GM23338 (cell line): ENCODE measurements at regions not wholly inside any gene's neighbourhood (a gene's known extent, or its start where the extent isn't known, plus 50 kb on each side); places are given as distances from the start of the nearest gene placed in this dataset.

Source experiments
- CREB1 ChIP-seq: fragments of 250-450 bp; sonication (Bioruptor Pico); IDR thresholded peaks from 2 replicates; pipeline ENCODE4 v1.5.0; 2020; ENCODE audit warnings: low read depth, mild to moderate bottlenecking, moderate library complexity
- EZH2 ChIP-seq: fragments of 200-600 bp; sonication (generic); IDR thresholded peaks from one replicate; pipeline ENCODE4 v1.8.0; 2017; ENCODE audit warnings: antibody characterized with exemption, mild to moderate bottlenecking, low read depth; ENCODE audit not compliant: unreplicated experiment
- EZH2phosphoT487 ChIP-seq: fragments of 200-600 bp; sonication (generic); IDR thresholded peaks from one replicate; pipeline ENCODE4 v1.8.1; 2018; ENCODE audit warnings: antibody characterized with exemption; ENCODE audit not compliant: unreplicated experiment
- JUNB ChIP-seq: IDR thresholded peaks from one replicate; pipeline ENCODE4 v1.6.1; 2016; ENCODE audit warnings: antibody characterized with exemption; ENCODE audit not compliant: unreplicated experiment
- NANOG ChIP-seq: IDR thresholded peaks from 2 replicates; pipeline ENCODE4 v1.6.1; 2016; ENCODE audit warnings: antibody characterized with exemption, borderline replicate concordance
- POLR2AphosphoS5 ChIP-seq: IDR thresholded peaks from 2 replicates; pipeline ENCODE4 v1.6.1; 2016; ENCODE audit warnings: antibody characterized with exemption, low read depth
- STAT1 ChIP-seq: IDR thresholded peaks from one replicate; pipeline ENCODE4 v1.6.1; 2016; ENCODE audit warnings: antibody characterized with exemption; ENCODE audit not compliant: unreplicated experiment
- ZNF114 ChIP-seq: fragments of 250-450 bp; sonication (Bioruptor Pico); IDR thresholded peaks from 2 replicates; pipeline ENCODE4 v1.5.0; 2020; ENCODE audit warnings: mild to moderate bottlenecking, moderate library complexity
- ZNF331 ChIP-seq: fragments of 250-450 bp; sonication (Bioruptor Pico); IDR thresholded peaks from 2 replicates; pipeline ENCODE4 v1.5.0; 2020; ENCODE audit warnings: low read depth, mild to moderate bottlenecking, moderate library complexity
- TF ChIP-seq, protein P1 (sequence below), 2 experiments: fragments of 200-600 bp in 1 of 2; sonication (generic) in 1 of 2; conservative IDR thresholded peaks; 2 replicates each; pipeline versions ENCODE4 v1.5.1 to v1.6.1; 2016 to 2017; ENCODE audit warnings: antibody characterized with exemption in 2 of 2, low read depth in 2 of 2, mild to moderate bottlenecking in 2 of 2, moderate library complexity in 1 of 2
- TF ChIP-seq, protein P2 (sequence below): IDR thresholded peaks from one replicate; pipeline ENCODE4 v1.6.1; 2018; ENCODE audit warnings: antibody characterized with exemption; ENCODE audit not compliant: unreplicated experiment
- TF ChIP-seq, protein P3 (sequence below): fragments of 250-450 bp; sonication (Bioruptor Pico); IDR thresholded peaks from 2 replicates; pipeline ENCODE4 v1.5.0; 2020; ENCODE audit warnings: mild to moderate bottlenecking, moderate library complexity
- TF ChIP-seq, protein P4 (sequence below): IDR thresholded peaks from 2 replicates; pipeline ENCODE4 v1.6.1; 2016; ENCODE audit warnings: antibody characterized with exemption

DNA sequence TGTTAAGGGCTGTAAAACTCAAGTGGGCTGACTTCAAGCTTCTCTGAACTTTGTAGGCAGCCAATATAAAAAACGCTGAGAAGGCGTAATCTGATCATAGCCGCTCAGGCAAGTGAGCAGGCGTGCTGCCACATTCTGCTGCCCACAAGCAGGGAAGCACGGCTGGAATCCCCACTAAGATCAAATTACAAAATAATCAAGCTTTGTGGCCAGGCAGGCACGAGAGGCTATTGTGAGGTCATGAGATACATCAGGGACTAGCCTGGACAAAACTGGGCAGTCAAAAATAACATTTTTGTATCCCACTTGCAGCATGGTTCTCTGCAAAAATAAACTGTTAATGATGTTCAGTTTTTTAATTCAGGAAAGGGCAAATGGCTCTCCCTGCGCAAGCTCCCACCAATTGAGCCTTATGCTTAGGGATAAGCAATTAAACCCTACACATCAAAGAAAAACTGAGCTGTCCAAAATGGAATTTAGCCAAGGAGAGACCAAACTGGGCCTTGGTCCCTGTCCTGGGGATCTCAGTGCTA is 64.0 kb downstream of the POU5F2 start:
- TF ChIP-seq, protein P1, sequence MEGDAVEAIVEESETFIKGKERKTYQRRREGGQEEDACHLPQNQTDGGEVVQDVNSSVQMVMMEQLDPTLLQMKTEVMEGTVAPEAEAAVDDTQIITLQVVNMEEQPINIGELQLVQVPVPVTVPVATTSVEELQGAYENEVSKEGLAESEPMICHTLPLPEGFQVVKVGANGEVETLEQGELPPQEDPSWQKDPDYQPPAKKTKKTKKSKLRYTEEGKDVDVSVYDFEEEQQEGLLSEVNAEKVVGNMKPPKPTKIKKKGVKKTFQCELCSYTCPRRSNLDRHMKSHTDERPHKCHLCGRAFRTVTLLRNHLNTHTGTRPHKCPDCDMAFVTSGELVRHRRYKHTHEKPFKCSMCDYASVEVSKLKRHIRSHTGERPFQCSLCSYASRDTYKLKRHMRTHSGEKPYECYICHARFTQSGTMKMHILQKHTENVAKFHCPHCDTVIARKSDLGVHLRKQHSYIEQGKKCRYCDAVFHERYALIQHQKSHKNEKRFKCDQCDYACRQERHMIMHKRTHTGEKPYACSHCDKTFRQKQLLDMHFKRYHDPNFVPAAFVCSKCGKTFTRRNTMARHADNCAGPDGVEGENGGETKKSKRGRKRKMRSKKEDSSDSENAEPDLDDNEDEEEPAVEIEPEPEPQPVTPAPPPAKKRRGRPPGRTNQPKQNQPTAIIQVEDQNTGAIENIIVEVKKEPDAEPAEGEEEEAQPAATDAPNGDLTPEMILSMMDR (conservative IDR thresholded peaks at IDR 0.05; ENCODE audit: low read depth in 2 of 2): no peak
- TF ChIP-seq ZNF114 (CRISPR knock-in tag) (no peak), NANOG (no peak), EZH2 (no peak), POLR2AphosphoS5 (no peak), CREB1 (CRISPR knock-in tag) (no peak), EZH2phosphoT487 (no peak), STAT1 (no peak), JUNB (no peak), ZNF331 (CRISPR knock-in tag) (no peak)
- TF ChIP-seq, protein P2, sequence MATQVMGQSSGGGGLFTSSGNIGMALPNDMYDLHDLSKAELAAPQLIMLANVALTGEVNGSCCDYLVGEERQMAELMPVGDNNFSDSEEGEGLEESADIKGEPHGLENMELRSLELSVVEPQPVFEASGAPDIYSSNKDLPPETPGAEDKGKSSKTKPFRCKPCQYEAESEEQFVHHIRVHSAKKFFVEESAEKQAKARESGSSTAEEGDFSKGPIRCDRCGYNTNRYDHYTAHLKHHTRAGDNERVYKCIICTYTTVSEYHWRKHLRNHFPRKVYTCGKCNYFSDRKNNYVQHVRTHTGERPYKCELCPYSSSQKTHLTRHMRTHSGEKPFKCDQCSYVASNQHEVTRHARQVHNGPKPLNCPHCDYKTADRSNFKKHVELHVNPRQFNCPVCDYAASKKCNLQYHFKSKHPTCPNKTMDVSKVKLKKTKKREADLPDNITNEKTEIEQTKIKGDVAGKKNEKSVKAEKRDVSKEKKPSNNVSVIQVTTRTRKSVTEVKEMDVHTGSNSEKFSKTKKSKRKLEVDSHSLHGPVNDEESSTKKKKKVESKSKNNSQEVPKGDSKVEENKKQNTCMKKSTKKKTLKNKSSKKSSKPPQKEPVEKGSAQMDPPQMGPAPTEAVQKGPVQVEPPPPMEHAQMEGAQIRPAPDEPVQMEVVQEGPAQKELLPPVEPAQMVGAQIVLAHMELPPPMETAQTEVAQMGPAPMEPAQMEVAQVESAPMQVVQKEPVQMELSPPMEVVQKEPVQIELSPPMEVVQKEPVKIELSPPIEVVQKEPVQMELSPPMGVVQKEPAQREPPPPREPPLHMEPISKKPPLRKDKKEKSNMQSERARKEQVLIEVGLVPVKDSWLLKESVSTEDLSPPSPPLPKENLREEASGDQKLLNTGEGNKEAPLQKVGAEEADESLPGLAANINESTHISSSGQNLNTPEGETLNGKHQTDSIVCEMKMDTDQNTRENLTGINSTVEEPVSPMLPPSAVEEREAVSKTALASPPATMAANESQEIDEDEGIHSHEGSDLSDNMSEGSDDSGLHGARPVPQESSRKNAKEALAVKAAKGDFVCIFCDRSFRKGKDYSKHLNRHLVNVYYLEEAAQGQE: no peak
- TF ChIP-seq, protein P3, sequence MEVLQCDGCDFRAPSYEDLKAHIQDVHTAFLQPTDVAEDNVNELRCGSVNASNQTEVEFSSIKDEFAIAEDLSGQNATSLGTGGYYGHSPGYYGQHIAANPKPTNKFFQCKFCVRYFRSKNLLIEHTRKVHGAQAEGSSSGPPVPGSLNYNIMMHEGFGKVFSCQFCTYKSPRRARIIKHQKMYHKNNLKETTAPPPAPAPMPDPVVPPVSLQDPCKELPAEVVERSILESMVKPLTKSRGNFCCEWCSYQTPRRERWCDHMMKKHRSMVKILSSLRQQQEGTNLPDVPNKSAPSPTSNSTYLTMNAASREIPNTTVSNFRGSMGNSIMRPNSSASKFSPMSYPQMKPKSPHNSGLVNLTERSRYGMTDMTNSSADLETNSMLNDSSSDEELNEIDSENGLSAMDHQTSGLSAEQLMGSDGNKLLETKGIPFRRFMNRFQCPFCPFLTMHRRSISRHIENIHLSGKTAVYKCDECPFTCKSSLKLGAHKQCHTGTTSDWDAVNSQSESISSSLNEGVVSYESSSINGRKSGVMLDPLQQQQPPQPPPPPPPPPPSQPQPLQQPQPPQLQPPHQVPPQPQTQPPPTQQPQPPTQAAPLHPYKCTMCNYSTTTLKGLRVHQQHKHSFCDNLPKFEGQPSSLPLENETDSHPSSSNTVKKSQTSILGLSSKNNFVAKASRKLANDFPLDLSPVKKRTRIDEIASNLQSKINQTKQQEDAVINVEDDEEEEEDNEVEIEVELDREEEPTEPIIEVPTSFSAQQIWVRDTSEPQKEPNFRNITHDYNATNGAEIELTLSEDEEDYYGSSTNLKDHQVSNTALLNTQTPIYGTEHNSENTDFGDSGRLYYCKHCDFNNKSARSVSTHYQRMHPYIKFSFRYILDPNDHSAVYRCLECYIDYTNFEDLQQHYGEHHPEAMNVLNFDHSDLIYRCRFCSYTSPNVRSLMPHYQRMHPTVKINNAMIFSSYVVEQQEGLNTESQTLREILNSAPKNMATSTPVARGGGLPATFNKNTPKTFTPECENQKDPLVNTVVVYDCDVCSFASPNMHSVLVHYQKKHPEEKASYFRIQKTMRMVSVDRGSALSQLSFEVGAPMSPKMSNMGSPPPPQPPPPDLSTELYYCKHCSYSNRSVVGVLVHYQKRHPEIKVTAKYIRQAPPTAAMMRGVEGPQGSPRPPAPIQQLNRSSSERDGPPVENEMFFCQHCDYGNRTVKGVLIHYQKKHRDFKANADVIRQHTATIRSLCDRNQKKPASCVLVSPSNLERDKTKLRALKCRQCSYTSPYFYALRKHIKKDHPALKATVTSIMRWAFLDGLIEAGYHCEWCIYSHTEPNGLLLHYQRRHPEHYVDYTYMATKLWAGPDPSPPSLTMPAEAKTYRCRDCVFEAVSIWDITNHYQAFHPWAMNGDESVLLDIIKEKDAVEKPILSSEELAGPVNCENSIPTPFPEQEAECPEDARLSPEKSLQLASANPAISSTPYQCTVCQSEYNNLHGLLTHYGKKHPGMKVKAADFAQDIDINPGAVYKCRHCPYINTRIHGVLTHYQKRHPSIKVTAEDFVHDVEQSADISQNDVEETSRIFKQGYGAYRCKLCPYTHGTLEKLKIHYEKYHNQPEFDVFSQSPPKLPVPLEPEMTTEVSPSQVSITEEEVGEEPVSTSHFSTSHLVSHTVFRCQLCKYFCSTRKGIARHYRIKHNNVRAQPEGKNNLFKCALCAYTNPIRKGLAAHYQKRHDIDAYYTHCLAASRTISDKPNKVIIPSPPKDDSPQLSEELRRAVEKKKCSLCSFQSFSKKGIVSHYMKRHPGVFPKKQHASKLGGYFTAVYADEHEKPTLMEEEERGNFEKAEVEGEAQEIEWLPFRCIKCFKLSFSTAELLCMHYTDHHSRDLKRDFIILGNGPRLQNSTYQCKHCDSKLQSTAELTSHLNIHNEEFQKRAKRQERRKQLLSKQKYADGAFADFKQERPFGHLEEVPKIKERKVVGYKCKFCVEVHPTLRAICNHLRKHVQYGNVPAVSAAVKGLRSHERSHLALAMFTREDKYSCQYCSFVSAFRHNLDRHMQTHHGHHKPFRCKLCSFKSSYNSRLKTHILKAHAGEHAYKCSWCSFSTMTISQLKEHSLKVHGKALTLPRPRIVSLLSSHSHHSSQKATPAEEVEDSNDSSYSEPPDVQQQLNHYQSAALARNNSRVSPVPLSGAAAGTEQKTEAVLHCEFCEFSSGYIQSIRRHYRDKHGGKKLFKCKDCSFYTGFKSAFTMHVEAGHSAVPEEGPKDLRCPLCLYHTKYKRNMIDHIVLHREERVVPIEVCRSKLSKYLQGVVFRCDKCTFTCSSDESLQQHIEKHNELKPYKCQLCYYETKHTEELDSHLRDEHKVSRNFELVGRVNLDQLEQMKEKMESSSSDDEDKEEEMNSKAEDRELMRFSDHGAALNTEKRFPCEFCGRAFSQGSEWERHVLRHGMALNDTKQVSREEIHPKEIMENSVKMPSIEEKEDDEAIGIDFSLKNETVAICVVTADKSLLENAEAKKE (CRISPR knock-in tag): no peak
- TF ChIP-seq, protein P4, sequence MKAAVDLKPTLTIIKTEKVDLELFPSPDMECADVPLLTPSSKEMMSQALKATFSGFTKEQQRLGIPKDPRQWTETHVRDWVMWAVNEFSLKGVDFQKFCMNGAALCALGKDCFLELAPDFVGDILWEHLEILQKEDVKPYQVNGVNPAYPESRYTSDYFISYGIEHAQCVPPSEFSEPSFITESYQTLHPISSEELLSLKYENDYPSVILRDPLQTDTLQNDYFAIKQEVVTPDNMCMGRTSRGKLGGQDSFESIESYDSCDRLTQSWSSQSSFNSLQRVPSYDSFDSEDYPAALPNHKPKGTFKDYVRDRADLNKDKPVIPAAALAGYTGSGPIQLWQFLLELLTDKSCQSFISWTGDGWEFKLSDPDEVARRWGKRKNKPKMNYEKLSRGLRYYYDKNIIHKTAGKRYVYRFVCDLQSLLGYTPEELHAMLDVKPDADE: no peak
